ENCODE measurements at regions not wholly inside any gene's neighbourhood (a gene's known extent, or its start where the extent isn't known, plus 50 kb on each side); places are given as distances from the start of the nearest gene placed in this dataset.

GRCh38 chr13:64051278-64051677, 2635.6 kb upstream of the PCDH20 start:
- TF ChIP-seq CTCF (IDR thresholded peaks at IDR 0.05; ENCODE audit: extremely low read depth, insufficient read depth, missing control alignments): no peak
- no peak for DNase-seq (ENCODE audit: low spot score)
- in situ Hi-C loops (cut with MboI; ENCODE audit: low pct_unique_long_range_greater_than_20kb, low sequenced_read_pairs, unreplicated experiment): no loop called here

GRCh38 chr13:64041296-64041695, 2625.6 kb upstream of the PCDH20 start:
- in situ Hi-C loops (cut with MboI; ENCODE audit: low pct_unique_long_range_greater_than_20kb, low sequenced_read_pairs, unreplicated experiment): no loop called here
- no peak for TF ChIP-seq CTCF (IDR thresholded peaks at IDR 0.05; ENCODE audit: extremely low read depth, insufficient read depth, missing control alignments)
- no peak for DNase-seq (ENCODE audit: low spot score)

- TF ChIP-seq CTCF (IDR thresholded peaks at IDR 0.05; ENCODE audit: extremely low read depth, insufficient read depth, missing control alignments): no peak
- in situ Hi-C loops (cut with MboI; ENCODE audit: low pct_unique_long_range_greater_than_20kb, low sequenced_read_pairs, unreplicated experiment): no loop called here
- DNase-seq (ENCODE audit: low spot score): no peak
Observed at GRCh38 chr13:64033921-64034320, 2618.3 kb upstream of the PCDH20 start.

- in situ Hi-C loops (cut with MboI; ENCODE audit: low pct_unique_long_range_greater_than_20kb, low sequenced_read_pairs, unreplicated experiment): no loop called here
- TF ChIP-seq CTCF (IDR thresholded peaks at IDR 0.05; ENCODE audit: extremely low read depth, insufficient read depth, missing control alignments): no peak
- no peak for DNase-seq (ENCODE audit: low spot score)
Observed at GRCh38 chr13:64029343-64030093, 2613.9 kb upstream of the PCDH20 start.

GRCh38 chr13:64028551-64028950, 2612.9 kb upstream of the PCDH20 start:
- TF ChIP-seq CTCF (IDR thresholded peaks at IDR 0.05; ENCODE audit: extremely low read depth, insufficient read depth, missing control alignments): no peak
- in situ Hi-C loops (cut with MboI; ENCODE audit: low pct_unique_long_range_greater_than_20kb, low sequenced_read_pairs, unreplicated experiment): no loop called here
- no peak for DNase-seq (ENCODE audit: low spot score)

- no peak for DNase-seq (ENCODE audit: low spot score)
- no peak for TF ChIP-seq CTCF (IDR thresholded peaks at IDR 0.05; ENCODE audit: extremely low read depth, insufficient read depth, missing control alignments)
- in situ Hi-C loops (cut with MboI; ENCODE audit: low pct_unique_long_range_greater_than_20kb, low sequenced_read_pairs, unreplicated experiment): no loop called here
Observed at GRCh38 chr13:64020126-64020525, 2604.5 kb upstream of the PCDH20 start.

Measured in GM13977 (cell line).